Breast epithelium (tissue), 4 donors: ENCODE measurements at regions not wholly inside any gene's neighbourhood (a gene's known extent, or its start where the extent isn't known, plus 50 kb on each side); places are given as distances from the start of the nearest gene placed in this dataset.

ENCODE experiments used
- DNase-seq, 2 donors: peaks; one replicate each; pipeline ENCODE4 v3.0.0-alpha.2; 2019; ENCODE audit warnings: low spot score in 2 of 2
- H3K27ac ChIP-seq, 2 donors: fragments of 200-600 bp; sonication (generic) in 1 of 2; one replicate each; pipeline ENCODE4 v1.5.1; 2016 to 2019; ENCODE audit warnings: mild to moderate bottlenecking in 1 of 2
- H3K27me3 ChIP-seq, 2 donors: fragments of 200-600 bp; sonication (generic) in 1 of 2; one replicate each; pipeline versions ENCODE4 v1.5.1 to v1.6.0; 2017 to 2019; ENCODE audit warnings: control low read depth in 1 of 2, mild to moderate bottlenecking in 1 of 2
- H3K36me3 ChIP-seq: fragments of 200-600 bp; one replicate; pipeline ENCODE4 v1.5.1; 2019
- H3K4me1 ChIP-seq, 2 donors: fragments of 200-600 bp; sonication (generic); one replicate each; pipeline ENCODE4 v1.5.1; 2016 to 2019; ENCODE audit warnings: control low read depth in 1 of 2
- H3K4me3 ChIP-seq, 3 donors: fragments of 200-600 bp; sonication (generic); 1 replicate in 2 of 3; 2 replicates in 1 of 3; pipeline ENCODE4 v1.5.1; 2016 to 2019; ENCODE audit warnings: mild to moderate bottlenecking in 3 of 3, moderate library complexity in 2 of 3
- H3K9me3 ChIP-seq, 2 donors: fragments of 200-600 bp; sonication (generic) in 1 of 2; one replicate each; pipeline ENCODE4 v1.5.1; 2016 to 2019; ENCODE audit warnings: control low read depth in 1 of 2
- CTCF ChIP-seq, 3 donors: fragments of 450-650 bp; IDR thresholded peaks; one replicate each; pipeline ENCODE4 v1.5.1; 2016 to 2017; ENCODE audit warnings: antibody characterized with exemption in 3 of 3, mild to moderate bottlenecking in 3 of 3, moderate library complexity in 3 of 3
- POLR2A ChIP-seq: fragments of 450-650 bp; IDR thresholded peaks from one replicate; pipeline ENCODE4 v1.6.1; 2016; ENCODE audit warnings: antibody characterized with exemption, mild to moderate bottlenecking, moderate library complexity
- POLR2AphosphoS5 ChIP-seq, 3 donors: sonication (generic); formaldehyde crosslinking; IDR thresholded peaks; one replicate each; pipeline ENCODE4 v1.6.1; 2017; ENCODE audit warnings: antibody characterized with exemption in 3 of 3
- intact Hi-C: fragments of 100-400 bp; cut with DNase I; formaldehyde crosslinking; loops from one replicate; pipeline ENCODE4 v1.15.1; 2023; ENCODE audit warnings: low total_unique reads

GRCh38 chr19:31014668-31015067, 334.6 kb downstream of the TSHZ3 start:
- Histone ChIP-seq H3K27me3 (no peaks in the 10 kb centered on the region), H3K4me3 (no peak overlapping the region), H3K27ac (no peak overlapping the region), H3K36me3 (no peaks in the 10 kb centered on the region), H3K9me3 (no peaks in the 10 kb centered on the region), H3K4me1 (no peaks in the 10 kb centered on the region)
- intact Hi-C loops, result no loop called here
- no peak for TF ChIP-seq POLR2A
- DNase-seq, result no peak

- Histone ChIP-seq H3K27ac (no peak overlapping the region), H3K9me3 (no peaks in the 10 kb centered on the region), H3K4me3 (no peak overlapping the region), H3K36me3 (no peaks in the 10 kb centered on the region), H3K4me1 (no peaks in the 10 kb centered on the region), H3K27me3 (no peaks in the 10 kb centered on the region)
- no peak for TF ChIP-seq POLR2A
- TF ChIP-seq CTCF (IDR thresholded peaks at IDR 0.05), result no peak
- TF ChIP-seq POLR2AphosphoS5 (IDR thresholded peaks at IDR 0.05), result no peak
- intact Hi-C loops, result no loop called here
- DNase-seq, result no peak
Measured at GRCh38 chr19:31013384-31014020, 335.7 kb downstream of the TSHZ3 start.

- Histone ChIP-seq H3K4me3 (no peak overlapping the region), H3K27me3 (no peaks in the 10 kb centered on the region), H3K36me3 (no peaks in the 10 kb centered on the region), H3K27ac (no peak overlapping the region), H3K9me3 (no peaks in the 10 kb centered on the region), H3K4me1 (no peaks in the 10 kb centered on the region)
- no peak for DNase-seq
- intact Hi-C loops, result no loop called here
- TF ChIP-seq CTCF (IDR thresholded peaks at IDR 0.05) (no peak), POLR2AphosphoS5 (IDR thresholded peaks at IDR 0.05) (no peak), POLR2A (no peak)
Measured at GRCh38 chr19:31002518-31003244, 346.6 kb downstream of the TSHZ3 start.

GRCh38 chr19:31001991-31002390, 347.2 kb downstream of the TSHZ3 start:
- intact Hi-C loops, result no loop called here
- no peaks in the 10 kb centered on the region for H3K36me3 ChIP-seq
- H3K27me3 ChIP-seq, result no peaks in the 10 kb centered on the region
- H3K4me3 ChIP-seq, result no peak overlapping the region
- TF ChIP-seq POLR2AphosphoS5 (IDR thresholded peaks at IDR 0.05) (no peak), CTCF (IDR thresholded peaks at IDR 0.05) (no peak), POLR2A (no peak)
- no peak overlapping the region for H3K27ac ChIP-seq
- no peak for DNase-seq
- H3K4me1 ChIP-seq, result no peaks in the 10 kb centered on the region
- H3K9me3 ChIP-seq, result no peaks in the 10 kb centered on the region

- TF ChIP-seq POLR2A (no peak), POLR2AphosphoS5 (IDR thresholded peaks at IDR 0.05) (no peak), CTCF (IDR thresholded peaks at IDR 0.05) (no peak)
- no peak for DNase-seq
- Histone ChIP-seq H3K4me1 (no peaks in the 10 kb centered on the region), H3K4me3 (no peak overlapping the region), H3K36me3 (no peaks in the 10 kb centered on the region), H3K27ac (no peak overlapping the region), H3K27me3 (no peaks in the 10 kb centered on the region), H3K9me3 (no peaks in the 10 kb centered on the region)
- intact Hi-C loops, result no loop called here
Measured at GRCh38 chr19:31000913-31001312, 348.3 kb downstream of the TSHZ3 start.
